Vagina (tissue), 2 donors: ENCODE measurements at regions not wholly inside any gene's neighbourhood (a gene's known extent, or its start where the extent isn't known, plus 50 kb on each side); places are given as distances from the start of the nearest gene placed in this dataset.

Experiments used
- POLR2A ChIP-seq, 2 donors: fragments of 450-650 bp; IDR thresholded peaks; one replicate each; pipeline ENCODE4 v1.6.1; 2017; ENCODE audit warnings: antibody characterized with exemption in 2 of 2, mild to moderate bottlenecking in 2 of 2, moderate library complexity in 2 of 2
- POLR2AphosphoS5 ChIP-seq, 2 donors: sonication (generic); formaldehyde crosslinking; IDR thresholded peaks; one replicate each; pipeline ENCODE4 v1.9.0; 2017; ENCODE audit warnings: antibody characterized with exemption in 2 of 2, mild to moderate bottlenecking in 2 of 2, low read depth in 1 of 2; ENCODE audit not compliant: insufficient read depth in 1 of 2

- no peak for TF ChIP-seq POLR2AphosphoS5 (IDR thresholded peaks at IDR 0.05; ENCODE audit: insufficient read depth in 1 of 2, low read depth in 1 of 2)
- TF ChIP-seq POLR2A (IDR thresholded peaks at IDR 0.05) = no peak
Measured at GRCh38 chr7:27438881-27439589, 196.4 kb downstream of the EVX1 start.
